ENCODE measurements at regions not wholly inside any gene's neighbourhood (a gene's known extent, or its start where the extent isn't known, plus 50 kb on each side); places are given as distances from the start of the nearest gene placed in this dataset.

- ATAC-seq, result no peak
- no peak for DNase-seq (ENCODE audit: low spot score)
Observed at GRCh38 chr7:130958846-130959245, 224.8 kb upstream of the KLF14 start.

- no peak for DNase-seq (ENCODE audit: low spot score)
- ATAC-seq, result no peak
Observed at GRCh38 chr7:130959743-130960207, 225.8 kb upstream of the KLF14 start.

- DNase-seq (ENCODE audit: low spot score) (no peak), ATAC-seq (peak; percentile 26)
Observed at GRCh38 chr7:130960208-130960988, 226.4 kb upstream of the KLF14 start.

- no peak for DNase-seq (ENCODE audit: low spot score)
- ATAC-seq, result no peak
Observed at GRCh38 chr7:130961128-130961601, 227.2 kb upstream of the KLF14 start.

- DNase-seq (ENCODE audit: low spot score) (no peak), ATAC-seq (no peak)
Observed at GRCh38 chr7:130962109-130962508, 228.1 kb upstream of the KLF14 start.

- DNase-seq (ENCODE audit: low spot score) (no peak), ATAC-seq (no peak)
Observed at GRCh38 chr7:130963339-130963738, 229.3 kb upstream of the KLF14 start.

GRCh38 chr7:130965515-130965914 is 231.5 kb upstream of the KLF14 start:
- no peak for DNase-seq (ENCODE audit: low spot score)
- ATAC-seq, result no peak

GRCh38 chr7:130966246-130967009 is 232.4 kb upstream of the KLF14 start:
- ATAC-seq (no peak), DNase-seq (ENCODE audit: low spot score) (no peak)

- no peak for ATAC-seq
Observed at GRCh38 chr7:130970196-130970595, 236.2 kb upstream of the KLF14 start.

GRCh38 chr7:130970696-130971095 is 236.7 kb upstream of the KLF14 start:
- ATAC-seq (no peak), DNase-seq (ENCODE audit: low spot score) (no peak)

More at GRCh38 chr7:130970196-130970595, 236.2 kb upstream of the KLF14 start:
- no peak for DNase-seq (ENCODE audit: low spot score)

GRCh38 chr7:130971297-130971696 is 237.3 kb upstream of the KLF14 start:
- ATAC-seq (no peak), DNase-seq (ENCODE audit: low spot score) (no peak)

- DNase-seq (ENCODE audit: low spot score) (no peak), ATAC-seq (no peak)
Observed at GRCh38 chr7:130972201-130972600, 238.2 kb upstream of the KLF14 start.

GRCh38 chr7:130973637-130974036 is 239.6 kb upstream of the KLF14 start:
- DNase-seq (ENCODE audit: low spot score), result no peak
- no peak for ATAC-seq

GRCh38 chr7:130974169-130974568 is 240.2 kb upstream of the KLF14 start:
- ATAC-seq (no peak), DNase-seq (ENCODE audit: low spot score) (no peak)

- ATAC-seq (no peak), DNase-seq (ENCODE audit: low spot score) (no peak)
Observed at GRCh38 chr7:130974794-130975193, 240.8 kb upstream of the KLF14 start.

GRCh38 chr7:130975731-130976130 is 241.7 kb upstream of the KLF14 start:
- DNase-seq (ENCODE audit: low spot score) (no peak), ATAC-seq (no peak)

GRCh38 chr7:130982160-130982638 is 248.2 kb upstream of the KLF14 start:
- DNase-seq (ENCODE audit: low spot score), result no peak

GRCh38 chr7:130982651-130983050 is 248.6 kb upstream of the KLF14 start:
- DNase-seq (ENCODE audit: low spot score) (no peak), ATAC-seq (no peak)

More at GRCh38 chr7:130982160-130982638, 248.2 kb upstream of the KLF14 start:
- ATAC-seq, result peak; percentile 84

- no peak for ATAC-seq
- no peak for DNase-seq (ENCODE audit: low spot score)
Observed at GRCh38 chr7:130985361-130985760, 251.4 kb upstream of the KLF14 start.

GRCh38 chr7:130986261-130986690 is 252.3 kb upstream of the KLF14 start:
- peak; percentile 76 for ATAC-seq

GRCh38 chr7:130987092-130987491 is 253.1 kb upstream of the KLF14 start:
- ATAC-seq (no peak), DNase-seq (ENCODE audit: low spot score) (no peak)

More at GRCh38 chr7:130986261-130986690, 252.3 kb upstream of the KLF14 start:
- no peak for DNase-seq (ENCODE audit: low spot score)

GRCh38 chr7:130988443-130988842 is 254.4 kb upstream of the KLF14 start:
- ATAC-seq, result peak; percentile 47
- DNase-seq (ENCODE audit: low spot score), result no peak

All from left lobe of liver (tissue), 2 donors.